Caki2 (cell line): ENCODE measurements at regions not wholly inside any gene's neighbourhood (a gene's known extent, or its start where the extent isn't known, plus 50 kb on each side); places are given as distances from the start of the nearest gene placed in this dataset.

Experiments used
- DNase-seq: peaks from one replicate; pipeline ENCODE4 v3.0.0-alpha.2; 2015; ENCODE audit warnings: low read depth
- in situ Hi-C: cut with HindIII; loops from 2 replicates; pipeline ENCODE4 v1.10.0; 2016; ENCODE audit warnings: low sequenced_read_pairs, low pct_unique_long_range_greater_than_20kb, mixed read lengths

- in situ Hi-C loops = no loop called here
- DNase-seq = no peak
These were observed 178.0 kb downstream of the PHETA1 start for GRCh38 chr12:111190741-111191526.

- DNase-seq = no peak
- in situ Hi-C loops = no loop called here
These were observed 179.1 kb downstream of the PHETA1 start for GRCh38 chr12:111189792-111190191.

DNA sequence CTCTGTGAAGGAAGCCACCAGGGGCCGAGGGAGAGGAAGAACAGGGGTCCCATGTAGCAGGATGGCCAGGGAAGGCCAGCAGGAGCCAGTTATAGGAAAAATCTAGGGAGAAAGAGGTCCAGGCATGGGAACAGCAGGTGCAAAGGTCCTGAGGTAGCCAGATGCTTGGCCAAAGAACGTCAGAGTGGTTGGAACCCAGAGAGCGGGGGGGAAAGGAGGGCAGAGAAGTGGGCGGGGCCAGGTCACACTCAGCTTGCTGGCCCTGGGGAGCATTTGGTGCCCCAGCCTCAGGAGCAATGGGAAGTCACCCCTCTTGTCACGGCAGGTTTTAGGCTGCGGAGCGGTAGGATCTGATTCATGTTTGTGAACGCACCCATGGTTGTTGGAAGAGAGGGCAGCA is 180.5 kb downstream of the PHETA1 start:
- in situ Hi-C loops = no loop called here
- DNase-seq = no peak

DNA sequence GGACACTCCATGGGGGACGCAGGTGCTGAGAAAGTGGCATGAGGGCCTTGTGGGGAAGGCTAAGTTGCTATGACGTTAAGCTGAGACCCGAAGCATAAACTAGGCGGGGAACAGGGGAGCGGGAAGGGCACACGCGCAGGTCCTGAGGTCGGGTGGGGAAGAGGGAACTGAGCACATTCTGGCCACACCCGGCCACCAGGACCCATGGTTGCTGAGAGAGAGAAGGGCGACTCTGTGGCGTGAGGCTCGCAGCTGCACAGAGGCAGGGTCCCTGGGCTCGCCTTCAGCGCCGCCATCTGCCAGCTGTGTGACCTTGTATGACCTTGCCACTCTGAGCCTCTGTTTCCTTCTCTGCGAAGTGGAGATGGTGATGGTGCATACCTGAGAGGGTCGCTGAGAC is 182.5 kb downstream of the PHETA1 start:
- no peak for DNase-seq
- in situ Hi-C loops = no loop called here

- in situ Hi-C loops = no loop called here
- no peak for DNase-seq
These were observed 183.0 kb downstream of the PHETA1 start for GRCh38 chr12:111185889-111186227.

DNA sequence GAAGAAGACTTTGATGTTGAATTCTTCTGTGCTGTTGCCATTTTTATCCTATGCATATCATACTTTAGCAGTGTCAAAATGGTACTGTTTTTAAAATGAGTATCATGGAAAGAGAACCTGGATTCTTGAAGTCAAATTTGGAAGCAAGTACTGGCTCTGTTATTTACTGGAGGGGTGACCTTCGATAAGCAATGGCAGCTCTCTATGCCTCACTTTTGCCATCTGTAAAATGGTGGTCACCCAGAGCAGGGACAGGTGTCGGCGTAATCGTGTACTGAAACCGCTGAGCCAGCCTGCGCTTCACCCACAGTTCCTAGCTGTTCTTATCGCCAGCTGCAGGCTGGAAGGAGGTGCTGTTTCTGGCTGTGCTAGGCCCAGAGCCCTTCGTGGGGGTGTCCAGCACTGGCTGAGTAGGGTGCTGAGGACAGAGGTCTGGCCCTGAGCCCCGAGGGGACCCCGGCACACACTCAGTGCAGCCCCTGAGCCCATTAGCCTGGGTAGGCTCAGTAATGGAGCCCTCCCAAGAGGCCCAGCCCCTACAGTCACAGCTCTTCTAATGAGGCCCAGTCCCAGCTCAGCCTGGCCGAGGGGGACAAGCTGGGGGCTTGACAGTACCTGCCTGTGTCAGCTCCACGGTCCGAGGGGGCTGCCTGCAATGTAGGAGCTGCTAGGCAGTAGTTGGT is 183.5 kb downstream of the PHETA1 start:
- in situ Hi-C loops = no loop called here
- DNase-seq = no peak

DNA sequence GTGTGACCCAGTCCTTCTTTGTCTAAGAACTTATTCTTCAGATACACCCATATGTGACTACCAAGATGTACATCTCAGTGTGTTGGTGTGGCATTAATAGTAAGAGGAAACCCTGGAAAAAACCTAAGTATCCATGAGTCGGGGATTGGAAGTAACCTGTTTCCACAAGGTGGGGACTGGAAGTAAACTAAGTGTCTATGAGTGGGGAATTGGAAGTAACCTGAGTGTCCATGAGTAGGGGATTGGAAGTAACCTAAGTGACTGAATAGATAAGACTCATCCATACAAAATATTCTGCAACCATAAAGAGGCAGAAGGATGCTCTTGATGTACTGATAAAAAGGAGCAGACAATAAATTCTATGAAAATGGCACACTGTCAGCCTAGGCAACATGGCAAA is 184.7 kb downstream of the PHETA1 start:
- in situ Hi-C loops = no loop called here
- no peak for DNase-seq

DNA sequence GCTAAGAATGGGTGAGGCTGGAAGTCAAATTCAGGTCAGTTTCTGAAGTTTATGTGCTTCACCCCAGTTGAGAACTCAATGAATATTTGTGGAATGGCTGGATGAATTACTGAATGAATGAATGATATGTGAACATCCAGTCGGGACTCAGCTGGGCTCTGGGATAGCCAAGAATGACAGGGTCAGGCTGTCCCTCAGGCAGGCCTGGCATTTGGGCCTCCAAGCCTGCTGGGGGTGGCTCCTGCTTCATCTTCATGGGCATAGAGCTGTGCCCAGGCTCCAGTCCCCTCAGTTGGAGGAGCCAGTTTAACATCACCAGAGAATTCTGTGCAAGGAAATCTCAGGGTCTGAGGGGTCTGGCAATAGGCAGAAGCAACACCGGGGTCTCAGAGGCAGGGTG is 185.8 kb downstream of the PHETA1 start:
- DNase-seq = no peak
- in situ Hi-C loops = no loop called here

GRCh38 chr12:111182382-111182781 is 186.5 kb downstream of the PHETA1 start:
- in situ Hi-C loops = no loop called here
- DNase-seq = no peak

GRCh38 chr12:111181143-111181726 is 187.7 kb downstream of the PHETA1 start:
- no peak for DNase-seq
- in situ Hi-C loops = no loop called here

DNA sequence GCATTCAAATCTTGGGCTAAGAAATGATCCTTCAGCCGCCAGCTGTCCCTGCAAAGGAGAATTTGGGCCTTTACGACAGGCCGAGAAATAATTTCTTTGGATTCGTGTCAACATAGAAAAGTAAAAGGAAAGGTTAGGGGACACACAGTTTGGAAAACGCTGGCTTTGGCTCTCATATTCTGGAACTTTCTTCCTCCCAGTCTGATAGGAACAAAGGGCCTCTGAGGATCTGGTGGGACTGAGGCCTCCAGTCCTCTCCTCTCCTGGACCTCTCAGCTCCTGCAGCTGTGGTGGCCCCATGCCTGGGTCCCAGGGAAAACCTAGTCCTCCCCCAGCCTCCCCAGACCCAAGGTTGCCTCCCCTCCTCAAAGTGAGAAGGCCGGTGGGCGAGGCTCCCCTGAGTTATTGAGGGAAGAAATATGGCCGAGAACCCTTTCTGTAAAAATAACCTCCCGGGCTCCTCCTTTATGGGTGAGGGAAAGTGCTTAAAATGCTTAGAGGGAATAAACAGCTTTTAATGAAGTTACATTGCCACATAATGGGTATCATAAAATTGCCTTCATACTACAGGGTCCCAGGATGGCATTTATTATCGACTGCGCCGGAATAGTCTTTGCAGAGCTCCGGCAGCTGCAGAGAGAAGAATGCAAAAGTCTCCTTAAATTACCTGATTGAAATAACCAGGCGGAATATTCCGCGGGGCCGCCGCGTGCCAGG is 188.3 kb downstream of the PHETA1 start:
- no peak for DNase-seq
- in situ Hi-C loops = no loop called here

DNA sequence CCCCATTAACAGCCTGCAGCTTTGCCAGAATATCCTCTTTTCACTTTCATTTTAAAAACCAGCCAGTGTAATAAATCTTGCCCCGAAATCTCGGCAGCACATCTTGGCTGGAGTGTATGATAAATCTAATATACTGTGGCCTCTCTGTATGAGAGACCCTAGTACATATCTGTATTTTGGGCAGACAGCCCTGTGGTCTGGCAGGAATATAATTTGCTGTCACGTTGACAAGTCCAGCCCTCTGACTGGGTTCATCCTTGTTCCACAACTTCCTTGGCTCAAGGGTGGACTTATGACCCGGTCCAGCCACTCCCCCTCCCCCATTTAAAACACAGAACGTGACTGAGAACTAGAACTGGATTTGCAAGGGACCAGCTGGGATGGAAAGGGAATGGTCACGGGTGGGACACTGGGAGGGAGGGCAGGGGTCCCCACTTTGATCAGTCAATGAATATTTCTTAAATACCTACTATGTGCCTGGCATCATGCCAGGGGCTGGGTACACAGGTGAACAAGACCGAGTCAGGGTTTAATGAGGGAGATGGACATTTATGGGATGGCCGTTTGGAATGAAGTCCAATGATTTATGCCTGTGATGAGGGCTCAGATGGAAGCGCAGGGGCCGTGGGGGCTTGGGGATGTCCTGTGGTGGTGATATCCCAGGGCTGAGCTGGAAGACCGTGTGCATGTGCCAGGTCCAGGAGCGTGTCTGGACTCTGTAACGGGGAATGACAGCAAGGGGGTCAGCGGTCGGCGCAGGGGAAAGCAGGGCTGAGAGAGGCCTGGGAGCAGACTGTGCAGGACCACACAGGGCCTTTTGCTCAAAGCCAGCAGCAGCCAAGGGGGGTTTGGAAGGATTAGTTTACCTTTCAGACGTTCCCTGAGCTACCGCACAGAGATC is 190.5 kb downstream of the PHETA1 start:
- in situ Hi-C loops = no loop called here
- no peak for DNase-seq

DNA sequence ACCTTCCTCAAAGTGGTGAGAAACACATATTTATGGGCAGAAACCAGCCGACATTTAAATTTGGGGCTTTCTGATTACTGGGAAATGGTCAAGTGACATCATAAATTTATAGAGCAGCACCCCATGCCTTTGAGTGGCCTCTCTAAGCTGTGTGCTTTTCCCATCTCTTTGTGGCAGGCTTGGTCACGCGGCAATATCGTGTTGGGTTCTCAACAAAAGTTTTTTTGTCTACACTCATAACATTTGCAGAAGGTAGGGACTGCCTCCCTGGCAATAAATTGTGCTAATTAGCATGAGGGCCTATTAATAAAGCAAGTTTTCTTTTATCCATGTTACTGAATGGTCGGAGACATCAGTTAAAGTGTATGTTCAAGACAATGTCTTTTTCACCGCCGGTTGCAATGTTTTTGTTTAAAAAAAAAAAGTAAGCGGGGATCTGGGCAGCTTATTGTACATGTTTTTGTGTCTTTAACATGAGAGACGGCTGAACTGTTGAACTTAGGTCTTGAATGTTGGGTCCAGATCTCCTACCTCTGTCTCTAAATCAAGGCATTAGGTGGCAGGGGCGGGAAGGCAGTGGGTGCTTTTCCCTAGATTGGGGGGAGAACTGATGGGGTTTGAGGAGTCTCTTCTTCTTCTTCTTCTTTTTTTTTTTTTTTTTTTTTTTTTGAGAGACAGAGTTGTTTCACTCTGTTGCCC is 193.3 kb downstream of the PHETA1 start:
- no peak for DNase-seq
- in situ Hi-C loops = no loop called here

GRCh38 chr12:111174961-111175345 is 193.9 kb downstream of the PHETA1 start:
- DNase-seq = no peak
- in situ Hi-C loops = no loop called here

GRCh38 chr12:111174251-111174960 is 194.5 kb downstream of the PHETA1 start:
- no peak for DNase-seq
- in situ Hi-C loops = no loop called here

- in situ Hi-C loops = no loop called here
- DNase-seq = no peak
These were observed 195.1 kb downstream of the PHETA1 start for GRCh38 chr12:111173836-111174235.

DNA sequence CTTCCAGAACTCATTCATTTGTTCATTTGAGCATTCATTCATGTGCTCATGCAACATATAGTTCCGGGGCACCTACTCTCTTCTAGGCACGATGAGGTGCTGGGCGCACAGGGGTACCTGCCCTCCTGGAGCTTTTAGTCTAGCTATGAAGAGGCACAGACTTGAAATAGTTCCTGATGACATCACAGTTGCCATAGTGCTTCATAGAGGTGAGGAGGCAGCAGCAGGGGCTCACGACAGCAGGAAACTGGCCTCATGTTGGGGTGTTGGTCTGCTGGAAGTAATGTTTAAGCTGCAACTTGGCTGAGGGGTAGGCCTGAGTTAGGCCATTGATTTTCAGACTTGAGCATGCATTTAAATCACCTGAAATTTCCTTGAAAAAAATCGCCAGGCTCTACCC is 195.5 kb downstream of the PHETA1 start:
- in situ Hi-C loops = no loop called here
- DNase-seq = no peak
